GM19351 (cell line): ENCODE measurements at regions not wholly inside any gene's neighbourhood (a gene's known extent, or its start where the extent isn't known, plus 50 kb on each side); places are given as distances from the start of the nearest gene placed in this dataset.
"Not testable (repeated sequence)": the region's sequence is repeated elsewhere in the genome, so short reads cannot be mapped to it uniquely, and the experiment has no call there.

Experiments
- ATAC-seq: cut with Tn5 transposase; IDR thresholded peaks from one replicate; pipeline ENCODE4 v1.9.1; 2021; ENCODE audit warnings: mild to moderate bottlenecking, moderate library complexity; ENCODE audit not compliant: unreplicated experiment

DNA sequence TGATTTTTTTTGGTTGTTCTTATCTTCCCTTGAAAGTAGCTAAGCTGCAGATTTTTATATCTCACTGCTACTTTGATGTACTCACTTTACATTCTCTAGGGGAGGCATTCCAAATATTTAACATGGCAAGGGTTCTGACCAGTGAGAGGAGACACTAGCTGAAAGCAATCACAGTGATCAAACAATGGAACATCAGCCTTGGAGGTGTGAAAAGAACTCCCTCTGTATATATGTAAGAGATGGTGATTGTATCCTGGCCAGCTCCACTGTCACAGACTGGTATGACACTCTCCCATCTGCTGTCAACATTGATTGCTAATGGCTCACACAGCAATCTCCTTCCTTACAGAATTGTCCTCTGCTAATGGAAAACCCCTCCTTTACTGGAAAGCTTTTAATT, 291.7 kb upstream of the CDH19 start:
- no peak for ATAC-seq

DNA sequence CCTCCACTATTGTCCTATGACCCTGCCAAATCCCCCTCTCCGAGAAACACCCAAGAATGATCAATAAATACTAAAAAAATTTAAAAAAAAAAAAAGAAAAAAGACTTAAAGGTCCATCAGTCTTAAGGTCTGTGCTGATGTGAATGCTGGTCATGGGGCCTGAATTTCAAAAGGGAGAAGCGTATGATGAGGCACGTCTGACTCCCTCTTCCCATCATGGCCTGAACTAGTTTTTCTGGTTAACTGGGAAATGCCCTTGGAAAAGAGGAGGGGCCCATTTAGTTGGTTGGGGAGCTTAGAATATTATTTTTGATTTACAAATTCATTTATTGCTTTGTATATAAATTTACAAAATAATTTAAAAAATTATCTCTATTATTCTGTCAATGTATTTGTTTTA, 291.0 kb upstream of the CDH19 start:
- ATAC-seq, result no peak

DNA sequence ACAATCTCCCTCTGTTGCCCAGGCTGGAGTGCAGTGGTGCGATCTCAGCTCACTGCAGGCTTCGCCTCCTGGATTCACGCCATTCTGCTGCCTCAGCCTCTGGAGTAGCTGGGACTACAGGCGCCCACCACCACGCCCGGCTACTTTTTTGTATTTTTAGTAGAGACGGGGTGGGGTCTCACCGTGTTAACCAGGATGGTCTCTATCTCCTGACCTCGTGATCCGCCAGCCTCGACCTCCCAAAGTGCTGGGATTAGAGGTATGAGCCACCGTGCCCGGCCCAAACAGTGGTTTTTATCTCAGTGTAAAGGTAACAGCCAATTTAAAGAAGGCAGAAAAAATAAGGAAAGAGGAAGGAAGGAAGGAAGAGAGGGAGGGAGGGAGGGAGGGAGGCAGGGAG, 288.5 kb upstream of the CDH19 start:
- ATAC-seq, result not testable (repeated sequence)

DNA sequence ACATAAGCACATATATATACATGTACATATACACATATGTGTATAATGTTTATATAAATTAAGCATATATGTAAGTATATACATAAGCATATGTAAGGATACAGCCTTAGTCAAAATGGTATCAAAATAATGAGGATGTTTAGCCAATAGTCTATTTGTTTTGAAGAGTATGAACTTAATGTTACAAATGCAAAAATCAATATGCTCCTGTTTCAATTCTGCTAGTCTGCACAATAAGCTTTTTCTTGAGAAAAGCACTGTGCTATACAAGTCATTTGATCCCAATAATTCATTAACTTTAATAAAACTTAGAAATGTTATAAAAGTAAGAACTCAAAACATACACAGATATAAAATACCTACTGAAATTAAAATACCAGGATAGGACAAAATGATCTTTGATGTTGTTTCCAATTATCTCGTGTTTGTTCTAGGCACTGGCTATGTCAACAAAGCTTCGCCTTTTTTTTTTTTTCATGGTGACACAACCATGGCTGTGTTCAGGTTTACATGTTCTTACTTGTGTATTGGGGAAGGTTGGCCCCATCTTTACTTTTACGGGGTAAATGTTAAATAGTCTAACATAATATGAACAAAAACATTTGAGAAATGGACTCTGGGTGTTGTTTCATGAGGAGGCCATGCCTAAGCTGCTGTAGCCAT, 271.1 kb upstream of the CDH19 start:
- ATAC-seq, result no peak

DNA sequence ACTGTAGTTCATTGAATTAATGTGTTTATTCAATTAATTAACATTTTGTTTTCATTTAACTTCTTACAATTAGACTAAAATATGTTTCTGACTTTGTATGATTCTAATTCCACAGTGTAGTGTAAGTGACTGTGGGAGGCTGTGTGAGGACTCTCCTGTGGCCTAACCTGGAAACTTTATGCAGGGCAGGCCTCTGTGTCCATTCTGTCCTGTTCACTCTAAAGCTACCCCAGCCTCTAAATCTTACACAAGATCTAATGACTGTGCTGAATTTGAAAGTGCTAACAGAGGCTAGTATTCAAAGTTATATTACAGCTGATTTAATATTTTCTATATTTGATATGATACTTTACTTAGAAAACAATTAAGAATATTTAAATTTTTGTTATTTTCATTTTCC, 270.5 kb upstream of the CDH19 start:
- no peak for ATAC-seq

DNA sequence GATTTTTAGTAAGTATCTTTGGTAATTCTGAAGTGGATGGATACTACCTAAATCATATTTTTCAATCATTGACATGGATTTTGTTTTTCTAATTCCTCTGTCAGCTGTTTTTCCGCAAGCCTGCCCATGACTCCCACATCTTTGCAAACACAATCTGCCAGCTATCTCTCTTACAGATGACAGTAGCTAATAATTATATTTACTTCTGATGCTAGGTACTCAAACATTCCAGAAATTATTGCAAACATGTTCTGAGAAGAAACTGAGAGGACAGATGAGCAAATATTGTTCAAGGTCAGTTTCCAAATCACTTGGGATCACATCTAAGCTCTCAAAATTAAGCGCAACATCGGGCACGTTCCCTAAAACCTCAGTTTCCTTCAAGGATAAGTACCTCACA, 270.0 kb upstream of the CDH19 start:
- ATAC-seq, result no peak

DNA sequence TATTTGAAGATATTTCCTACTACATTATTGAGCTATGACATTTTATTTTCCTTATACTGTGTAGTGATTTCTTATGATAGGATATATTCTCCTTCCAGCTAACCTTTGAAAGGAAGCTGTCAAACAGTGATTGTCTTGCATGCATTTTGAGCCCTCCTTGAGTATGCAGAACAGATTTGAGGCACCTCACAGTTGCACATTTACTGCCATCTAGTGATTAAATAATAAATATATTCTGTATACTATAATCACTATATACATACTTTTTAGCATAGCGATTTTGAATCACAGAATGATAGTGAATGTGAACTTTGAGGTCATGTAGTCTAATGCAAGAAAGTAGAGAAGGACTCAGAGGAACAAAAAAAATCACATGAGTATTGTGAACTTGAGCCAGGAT, 268.4 kb upstream of the CDH19 start:
- no peak for ATAC-seq

DNA sequence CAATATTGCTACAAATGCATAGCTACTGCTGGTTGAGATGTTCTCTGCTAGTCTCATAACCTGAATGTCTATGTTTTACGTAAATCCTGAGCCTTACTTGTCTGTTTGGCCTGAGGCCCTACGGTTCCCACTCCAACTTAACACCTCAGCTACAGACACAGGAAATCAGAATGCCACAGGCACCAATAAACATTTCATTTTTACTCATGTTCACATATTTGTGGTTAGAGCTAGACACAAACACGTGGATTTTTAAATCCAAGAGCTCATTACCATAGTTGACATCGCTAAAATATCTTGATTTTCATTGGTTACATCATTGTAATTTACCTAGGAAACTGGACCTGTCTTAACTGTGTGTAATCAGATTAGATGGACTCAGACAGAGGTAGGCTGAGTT, 263.8 kb upstream of the CDH19 start:
- ATAC-seq, result no peak

DNA sequence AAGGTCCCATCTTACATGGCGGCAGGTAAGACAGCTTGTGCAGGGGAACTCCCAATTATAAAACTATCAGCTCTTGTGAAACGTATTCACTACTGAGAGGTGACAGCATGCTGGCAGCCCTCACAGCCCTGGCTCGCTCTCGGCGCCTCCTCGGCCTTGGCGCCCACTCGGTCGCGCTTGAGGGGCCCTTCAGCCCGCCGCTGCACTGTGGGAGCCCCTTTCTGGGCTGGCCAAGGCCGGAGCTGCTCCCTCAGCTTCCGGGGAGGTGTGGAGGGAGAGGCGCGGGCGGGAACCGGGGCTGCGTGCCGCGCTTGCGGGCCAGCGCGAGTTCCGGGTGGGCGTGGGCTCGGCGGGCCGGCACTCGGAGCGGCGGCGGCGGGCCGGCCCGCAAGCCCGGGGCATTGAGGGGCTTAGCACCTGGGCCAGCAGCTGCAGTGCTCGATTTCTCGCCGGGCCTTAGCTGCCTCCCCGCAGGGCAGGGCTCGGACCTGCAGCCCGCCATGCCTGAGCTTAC, 262.6 kb upstream of the CDH19 start:
- ATAC-seq, result not testable (repeated sequence)

DNA sequence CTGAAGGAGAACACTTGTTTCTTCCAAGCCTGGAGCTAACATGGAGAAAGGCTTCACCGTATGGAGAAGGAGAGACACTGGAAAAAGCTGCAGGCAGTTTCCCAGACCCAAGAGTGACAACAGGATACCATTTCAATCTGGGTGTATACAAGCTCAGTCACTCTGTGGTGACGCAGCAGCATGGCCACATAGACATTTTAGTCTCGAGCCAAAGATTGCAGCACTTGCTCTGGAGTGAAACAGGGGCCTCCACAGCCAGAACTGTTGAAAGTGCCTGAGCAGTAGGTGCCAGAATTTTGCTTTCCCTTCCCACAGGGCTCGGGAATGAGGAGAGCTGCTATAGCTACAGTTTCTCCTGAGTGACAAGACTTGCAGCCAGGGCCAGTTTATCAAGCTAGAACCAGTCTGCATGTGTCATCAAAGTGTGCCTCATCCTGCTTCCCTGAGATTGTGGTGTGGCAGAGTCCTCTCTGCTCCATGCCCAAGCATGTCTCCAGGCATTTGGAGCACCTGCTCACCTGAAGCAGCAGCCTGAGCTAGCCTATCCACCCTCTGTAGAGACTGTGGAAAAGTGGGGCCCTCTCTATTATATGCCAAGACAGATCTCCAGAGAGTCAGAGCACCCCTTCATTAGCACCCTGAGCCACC, 234.6 kb upstream of the CDH19 start:
- no peak for ATAC-seq

DNA sequence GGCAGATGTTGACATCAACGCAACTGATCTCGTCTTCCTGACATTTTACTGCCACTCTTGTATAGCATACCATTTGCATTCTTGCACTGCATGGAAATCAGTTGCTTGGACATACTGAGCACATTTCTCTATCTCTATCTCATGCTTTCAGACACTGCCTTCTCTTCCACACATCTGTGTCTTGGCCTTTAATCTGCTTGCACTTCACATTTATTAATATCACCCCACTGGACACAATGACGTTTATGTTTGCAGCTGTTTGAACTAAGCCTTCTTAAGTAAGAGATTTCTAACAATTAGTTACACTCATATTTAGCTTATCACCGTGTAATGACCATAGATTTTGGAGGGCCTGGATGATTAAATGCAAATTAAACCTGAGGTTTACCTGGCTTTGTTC, 229.8 kb upstream of the CDH19 start:
- no peak for ATAC-seq

DNA sequence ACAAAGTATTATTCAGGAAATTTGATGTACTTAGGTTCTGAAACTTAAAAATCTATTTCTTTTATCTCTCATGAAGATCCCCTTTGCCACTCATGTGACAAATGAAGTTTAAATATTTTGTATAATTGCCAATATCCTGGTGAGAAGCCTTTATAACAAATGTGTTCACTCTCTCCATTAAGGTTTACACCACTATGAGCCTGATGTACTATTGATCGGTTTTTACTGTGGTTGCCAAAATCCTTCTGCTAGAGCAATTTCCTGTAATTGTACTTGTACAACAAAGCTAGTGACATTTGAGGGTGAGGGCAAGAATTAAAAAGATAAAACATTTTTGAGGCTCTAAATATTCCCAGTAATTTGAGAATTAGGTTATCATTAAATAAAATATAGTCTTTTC, 222.3 kb upstream of the CDH19 start:
- no peak for ATAC-seq

DNA sequence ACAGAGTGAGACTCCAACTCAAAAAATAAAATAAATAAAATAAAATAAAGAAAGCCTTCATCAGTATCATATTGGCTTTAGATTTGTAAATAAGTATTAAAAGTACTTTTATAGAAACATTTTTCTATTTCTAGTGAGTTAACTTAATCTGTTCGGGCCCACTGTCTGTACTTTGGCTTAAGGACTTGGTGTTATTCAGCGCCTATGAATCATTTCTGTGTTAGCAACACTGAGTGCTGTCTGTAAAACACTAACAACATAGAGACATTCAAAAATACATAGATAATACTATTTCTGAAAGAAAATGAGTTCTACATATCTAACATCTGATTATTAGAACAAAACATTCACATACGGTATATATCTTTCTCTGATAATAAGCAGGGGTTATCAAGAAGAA, 221.5 kb upstream of the CDH19 start:
- no peak for ATAC-seq

DNA sequence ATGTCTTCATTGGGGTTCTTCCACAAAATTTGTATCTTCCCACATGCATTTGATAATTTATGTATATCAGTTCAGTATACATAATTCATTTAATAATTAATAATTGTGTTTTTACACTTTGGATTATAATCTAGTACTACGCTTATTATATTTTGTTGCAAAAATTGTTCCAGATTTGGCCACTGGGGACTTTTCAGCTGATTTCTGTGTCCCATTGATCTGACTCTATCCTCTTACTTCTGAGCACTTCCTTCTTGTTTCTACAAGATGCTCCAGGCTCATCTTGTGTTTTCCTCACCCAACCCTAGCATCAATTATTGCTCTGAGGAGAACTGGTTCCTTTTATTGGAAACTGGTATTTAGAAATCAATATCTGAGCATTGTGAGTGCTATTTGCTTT, 215.3 kb upstream of the CDH19 start:
- ATAC-seq, result no peak

DNA sequence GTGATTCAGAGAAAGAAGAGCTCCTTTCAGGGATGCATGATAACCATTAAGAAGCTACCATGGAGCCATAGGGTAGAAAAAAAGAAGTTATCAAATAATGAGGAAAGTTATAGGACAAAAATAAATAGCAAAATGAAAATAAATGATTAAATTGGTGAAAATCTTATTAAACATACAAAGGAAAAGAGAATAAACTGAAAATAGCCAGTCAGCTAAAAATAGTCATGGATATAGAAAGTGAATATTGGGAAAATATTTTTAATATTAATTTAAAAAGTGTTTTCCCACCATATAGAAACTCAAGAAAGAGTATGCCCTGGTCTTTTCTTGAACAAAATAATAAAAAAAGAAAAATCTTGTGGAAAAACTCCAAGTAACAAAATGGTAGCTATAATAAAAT, 209.2 kb upstream of the CDH19 start:
- ATAC-seq, result no peak

DNA sequence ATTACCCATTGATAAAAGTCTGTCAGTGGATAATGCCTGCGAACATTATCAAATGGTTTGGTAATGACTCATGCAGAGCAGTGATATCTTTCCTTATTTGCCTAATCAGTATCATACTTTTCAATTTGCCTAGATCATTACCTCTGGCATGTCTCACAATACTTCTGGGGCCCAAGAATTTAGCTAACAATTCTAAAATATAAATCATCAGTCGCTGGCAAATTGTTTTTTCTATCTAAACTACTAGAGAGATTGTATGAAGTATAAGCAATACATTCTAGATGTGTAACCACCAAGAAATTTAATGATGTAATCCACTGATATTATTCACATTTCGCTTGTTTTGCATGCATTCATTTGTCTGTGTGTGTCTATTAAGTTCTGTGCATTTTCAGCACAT, 191.2 kb upstream of the CDH19 start:
- no peak for ATAC-seq

DNA sequence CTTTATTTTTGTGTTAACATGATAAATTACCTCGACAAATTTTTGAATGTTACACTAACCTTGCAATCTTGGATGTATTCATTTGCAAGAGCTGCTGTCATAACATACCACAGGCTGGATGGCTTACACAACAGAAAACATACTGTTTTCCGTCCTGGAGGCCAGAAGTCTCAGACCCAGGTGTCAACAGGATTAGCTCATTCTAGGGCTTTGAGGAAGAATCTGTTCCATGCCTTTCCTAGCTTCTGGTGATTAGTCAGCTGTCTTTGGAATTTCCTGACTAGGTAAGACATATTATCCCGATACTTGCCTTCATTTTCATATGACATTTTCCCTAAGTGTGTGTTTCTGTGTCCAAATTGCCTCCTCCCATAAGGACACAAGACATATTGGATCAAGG, 188.6 kb upstream of the CDH19 start:
- no peak for ATAC-seq

DNA sequence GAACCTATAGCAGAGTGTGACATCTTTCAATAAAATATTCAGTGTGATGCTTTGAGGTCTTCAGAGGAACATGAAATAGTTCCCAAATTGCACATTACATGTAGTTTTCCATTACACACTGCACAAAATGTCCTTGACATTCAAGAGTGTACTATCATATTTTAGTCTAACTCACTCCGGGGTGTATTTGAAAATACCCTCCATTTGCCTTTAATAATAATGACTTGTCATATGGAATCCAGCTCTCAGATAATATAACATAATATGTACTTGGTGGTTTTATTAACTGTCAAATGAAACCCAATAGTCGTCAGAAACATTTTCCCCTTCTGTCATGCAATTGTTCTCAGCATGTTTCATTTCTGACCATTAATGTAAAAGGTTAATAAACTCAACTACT, 176.7 kb upstream of the CDH19 start:
- no peak for ATAC-seq

DNA sequence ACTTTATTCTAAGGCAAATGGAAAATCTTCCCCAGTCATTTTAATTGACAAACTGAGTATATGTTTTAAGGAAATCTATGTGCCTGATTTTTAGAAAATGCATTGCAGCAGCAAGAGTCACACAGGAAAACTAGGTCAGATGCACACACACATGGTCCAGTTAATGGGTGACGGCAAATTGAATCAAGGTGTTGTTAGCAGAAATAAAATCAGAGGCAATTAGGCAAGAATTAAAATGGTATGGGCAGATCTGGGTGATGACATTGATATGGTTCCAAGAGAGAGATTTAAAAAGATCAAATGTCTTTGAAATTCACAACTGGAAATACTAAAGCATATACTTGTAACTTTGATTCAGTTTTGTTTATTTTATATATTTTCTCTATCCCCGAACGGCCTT, 174.2 kb upstream of the CDH19 start:
- no peak for ATAC-seq

DNA sequence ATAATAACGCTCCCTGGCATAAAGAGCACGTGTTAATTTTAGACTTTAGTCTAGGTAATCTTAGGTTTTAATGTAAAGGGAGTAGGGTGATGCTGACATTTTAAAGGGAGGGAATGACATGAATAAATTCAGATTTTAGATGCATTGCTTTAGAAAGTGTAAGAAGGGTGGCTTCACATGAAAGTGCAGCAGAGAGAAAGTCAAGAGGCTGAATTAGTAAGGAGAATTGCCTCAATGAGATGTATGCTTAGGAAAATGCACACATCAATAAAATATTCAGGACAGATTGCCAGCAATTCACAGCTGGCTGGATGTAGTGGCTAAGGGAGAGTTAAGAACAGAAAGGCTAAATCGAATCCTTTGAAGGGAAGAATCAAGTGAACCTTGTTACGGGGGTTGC, 165.5 kb upstream of the CDH19 start:
- no peak for ATAC-seq

DNA sequence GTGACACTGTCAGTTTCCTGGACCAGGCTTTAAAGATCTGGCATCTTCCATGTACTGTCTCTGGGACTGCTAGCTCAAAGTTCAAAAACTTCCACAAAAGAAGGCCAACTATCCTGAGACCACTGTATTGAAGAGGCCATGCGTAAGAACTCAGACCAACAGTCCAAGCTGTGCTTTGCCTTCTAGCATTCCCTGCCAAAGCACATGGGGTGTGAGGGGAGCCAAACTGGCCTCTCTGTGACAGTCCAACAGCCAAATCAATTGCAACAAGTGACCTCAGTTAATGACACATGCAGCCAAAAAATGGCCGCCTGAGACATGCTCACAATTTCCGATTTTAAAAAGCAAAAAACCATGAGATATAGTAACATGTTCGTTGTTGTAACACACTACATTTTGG, 160.3 kb upstream of the CDH19 start:
- ATAC-seq, result no peak

DNA sequence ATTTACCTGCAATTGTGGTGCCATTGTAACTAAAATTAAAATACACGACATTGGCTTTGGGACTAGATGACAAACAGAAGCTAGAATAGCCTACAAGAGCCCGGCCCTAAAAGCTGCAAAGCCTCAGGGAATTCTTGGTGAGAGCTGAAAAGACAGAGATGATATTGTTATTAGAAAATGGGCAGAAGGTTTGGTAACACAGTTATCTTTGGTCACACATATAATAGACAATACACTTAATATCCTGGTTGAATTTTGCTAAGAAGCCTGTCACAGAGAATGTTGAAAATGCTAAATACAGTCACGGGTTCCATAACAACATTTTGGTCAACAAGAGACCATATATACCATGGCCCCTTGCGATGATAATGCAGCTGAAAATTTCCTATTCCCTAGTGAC, 157.3 kb upstream of the CDH19 start:
- ATAC-seq, result no peak

DNA sequence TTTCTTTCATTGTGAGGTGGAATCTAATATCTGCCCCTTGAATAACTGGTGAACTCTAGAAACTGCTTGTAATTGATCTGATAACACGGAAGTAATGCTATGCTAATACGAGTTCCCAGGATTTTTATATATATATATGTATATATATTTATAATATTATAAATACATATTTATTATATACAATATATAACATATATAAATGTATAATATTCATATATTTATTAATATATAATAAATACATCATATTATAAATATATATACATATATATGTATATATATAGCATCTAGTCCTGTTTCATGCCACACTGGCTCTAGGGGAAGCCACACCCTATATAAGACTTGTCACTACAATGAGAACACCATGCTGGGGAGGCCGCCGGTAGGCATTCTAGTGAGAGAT, 156.7 kb upstream of the CDH19 start:
- no peak for ATAC-seq
